GM18499 (cell line): ENCODE measurements at regions not wholly inside any gene's neighbourhood (a gene's known extent, or its start where the extent isn't known, plus 50 kb on each side); places are given as distances from the start of the nearest gene placed in this dataset.
"Not testable (repeated sequence)": the region's sequence is repeated elsewhere in the genome, so short reads cannot be mapped to it uniquely, and the experiment has no call there.

Experiments
- ATAC-seq: cut with Tn5 transposase; IDR thresholded peaks from one replicate; pipeline ENCODE4 v1.9.1; 2021; ENCODE audit warnings: moderate number of reproducible peaks; ENCODE audit not compliant: insufficient read depth, unreplicated experiment

GRCh38 chr4:151558496-151559113 lies 149.6 kb downstream of the FHIP1A start:
- ATAC-seq = no peak

GRCh38 chr4:151559595-151559994 lies 150.6 kb downstream of the FHIP1A start:
- no peak for ATAC-seq

- no peak for ATAC-seq
Measured at GRCh38 chr4:151561551-151562256, 152.7 kb downstream of the FHIP1A start.

- no peak for ATAC-seq
Measured at GRCh38 chr4:151563194-151563593, 154.2 kb downstream of the FHIP1A start.

- no peak for ATAC-seq
Measured at GRCh38 chr4:151564321-151564720, 155.3 kb downstream of the FHIP1A start.

GRCh38 chr4:151565583-151565982 lies 156.6 kb downstream of the FHIP1A start:
- no peak for ATAC-seq

- no peak for ATAC-seq
Measured at GRCh38 chr4:151566053-151566452, 157.1 kb downstream of the FHIP1A start.

GRCh38 chr4:151567056-151567455 lies 158.1 kb downstream of the FHIP1A start:
- ATAC-seq = peak; percentile 92

GRCh38 chr4:151568966-151569365 lies 160.0 kb downstream of the FHIP1A start:
- ATAC-seq = no peak

- ATAC-seq = no peak
Measured at GRCh38 chr4:151569650-151570049, 160.7 kb downstream of the FHIP1A start.

GRCh38 chr4:151573474-151573873 lies 164.5 kb downstream of the FHIP1A start:
- no peak for ATAC-seq

GRCh38 chr4:151573945-151574344 lies 165.0 kb downstream of the FHIP1A start:
- ATAC-seq = no peak

- ATAC-seq = no peak
Measured at GRCh38 chr4:151574968-151575367, 166.0 kb downstream of the FHIP1A start.

GRCh38 chr4:151575646-151576045 lies 166.7 kb downstream of the FHIP1A start:
- ATAC-seq = no peak

- no peak for ATAC-seq
Measured at GRCh38 chr4:151576627-151577026, 167.7 kb downstream of the FHIP1A start.

GRCh38 chr4:151581570-151581969 lies 172.6 kb downstream of the FHIP1A start:
- no peak for ATAC-seq

- no peak for ATAC-seq
Measured at GRCh38 chr4:151582098-151582497, 173.1 kb downstream of the FHIP1A start.

- no peak for ATAC-seq
Measured at GRCh38 chr4:151583157-151583914, 174.4 kb downstream of the FHIP1A start.

GRCh38 chr4:151584101-151584500 lies 175.1 kb downstream of the FHIP1A start:
- ATAC-seq = no peak

- ATAC-seq = not testable (repeated sequence)
Measured at GRCh38 chr4:151595629-151596028, 165.2 kb downstream of the GATB start.

- ATAC-seq = not testable (repeated sequence)
Measured at GRCh38 chr4:151597691-151598090, 163.1 kb downstream of the GATB start.
